ENCODE measurements at regions not wholly inside any gene's neighbourhood (a gene's known extent, or its start where the extent isn't known, plus 50 kb on each side); places are given as distances from the start of the nearest gene placed in this dataset.

DNA sequence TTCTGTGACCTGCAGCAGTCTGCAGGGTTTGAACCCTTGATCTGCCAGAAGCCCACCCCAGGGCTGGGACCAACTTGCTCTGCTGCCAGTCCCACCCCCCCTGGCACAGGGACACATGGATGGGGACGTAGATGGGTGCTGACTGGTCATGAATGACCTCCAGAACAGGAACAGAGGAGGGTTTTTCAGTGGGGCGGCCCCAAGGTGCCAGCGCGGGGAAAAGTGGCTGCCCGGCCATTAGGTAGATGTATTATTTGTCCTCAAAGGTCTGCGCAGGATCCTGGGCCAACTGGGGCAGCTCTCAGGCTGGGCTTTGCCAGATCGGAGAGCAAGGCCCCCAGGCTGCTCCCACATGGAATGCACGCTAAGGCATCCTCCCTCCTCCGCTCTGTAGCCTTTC lies 265.2 kb upstream of the TNRC6C start:
- FAIRE-seq, result no peak

- FAIRE-seq, result no peak
Measured at GRCh38 chr17:77693776-77694175, 264.7 kb upstream of the TNRC6C start.

DNA sequence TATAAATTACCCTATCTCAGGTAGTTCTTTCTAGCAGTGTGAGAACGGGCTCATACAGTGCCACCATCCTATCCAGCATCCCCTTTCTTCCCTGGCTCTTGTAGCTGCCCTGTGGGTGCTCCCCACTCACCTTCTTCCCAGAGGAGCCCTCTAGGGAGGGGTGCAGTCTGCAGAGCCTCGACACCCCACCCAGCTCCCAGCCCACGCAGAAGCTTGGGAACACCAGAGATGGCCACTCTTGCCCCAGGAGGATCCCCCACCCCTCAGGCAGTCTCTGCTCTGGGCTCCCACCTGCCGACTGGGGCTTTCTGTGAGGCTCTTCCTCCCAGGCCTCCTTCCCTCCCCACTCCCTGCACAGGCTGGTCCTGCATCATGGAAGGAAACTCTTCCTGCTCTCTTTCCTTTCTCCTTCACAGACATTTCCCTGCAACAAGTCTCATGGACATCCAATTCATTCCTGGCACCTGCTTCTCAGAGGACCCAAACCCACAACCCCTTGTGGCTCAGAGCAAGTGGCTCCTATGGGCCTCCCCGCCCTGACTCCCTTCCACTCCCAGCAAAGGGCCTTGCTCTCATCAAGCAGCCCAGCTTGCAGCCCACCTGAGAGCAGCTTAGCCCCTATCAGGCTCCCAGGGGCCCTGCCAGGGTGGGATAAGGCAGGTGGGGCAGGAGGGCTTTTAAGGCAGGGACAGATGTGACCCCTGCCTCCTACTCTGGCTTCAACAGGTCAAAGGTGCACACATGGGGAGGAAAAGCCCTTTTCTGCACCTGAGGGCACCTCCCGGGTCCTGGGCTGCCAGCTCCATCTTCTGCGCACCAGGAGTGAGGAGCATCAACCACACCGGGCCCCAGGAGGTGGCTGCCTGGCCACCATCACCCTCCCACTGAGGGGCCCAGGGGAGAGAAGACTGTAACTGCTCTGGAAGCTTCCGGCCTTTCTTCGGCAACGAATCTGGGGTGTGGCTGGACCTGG lies 263.8 kb upstream of the TNRC6C start:
- FAIRE-seq, result no peak

- no peak for FAIRE-seq
Measured at GRCh38 chr17:77695386-77695785, 263.1 kb upstream of the TNRC6C start.

DNA sequence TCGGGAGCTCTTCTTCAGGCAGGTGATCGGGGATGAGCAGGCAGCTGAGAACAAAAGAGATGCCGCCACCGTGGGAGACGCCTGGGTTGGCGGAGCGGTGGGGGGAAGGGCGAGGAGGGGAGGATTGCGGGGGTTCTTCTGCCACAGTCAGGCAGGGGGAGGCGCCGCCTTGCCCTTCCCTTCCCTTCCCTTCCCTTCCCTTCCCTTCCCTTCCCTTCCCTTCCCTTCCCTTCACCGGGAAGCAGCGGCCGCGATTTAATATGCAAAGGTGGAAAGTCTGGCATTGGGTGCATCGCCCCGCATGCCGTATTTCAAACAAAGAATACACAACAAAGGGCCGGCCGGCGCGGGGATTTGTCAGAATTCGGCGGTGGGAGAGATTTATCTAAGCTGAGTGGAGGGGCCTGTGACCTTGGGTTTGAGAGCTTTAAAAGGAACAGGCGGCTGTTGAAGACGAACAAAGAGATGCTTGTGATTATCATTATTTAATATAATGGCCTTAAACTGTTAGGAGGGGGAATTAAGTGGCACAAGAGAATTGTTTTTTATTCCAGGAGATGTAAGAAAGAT lies 262.3 kb upstream of the TNRC6C start:
- FAIRE-seq, result no peak

DNA sequence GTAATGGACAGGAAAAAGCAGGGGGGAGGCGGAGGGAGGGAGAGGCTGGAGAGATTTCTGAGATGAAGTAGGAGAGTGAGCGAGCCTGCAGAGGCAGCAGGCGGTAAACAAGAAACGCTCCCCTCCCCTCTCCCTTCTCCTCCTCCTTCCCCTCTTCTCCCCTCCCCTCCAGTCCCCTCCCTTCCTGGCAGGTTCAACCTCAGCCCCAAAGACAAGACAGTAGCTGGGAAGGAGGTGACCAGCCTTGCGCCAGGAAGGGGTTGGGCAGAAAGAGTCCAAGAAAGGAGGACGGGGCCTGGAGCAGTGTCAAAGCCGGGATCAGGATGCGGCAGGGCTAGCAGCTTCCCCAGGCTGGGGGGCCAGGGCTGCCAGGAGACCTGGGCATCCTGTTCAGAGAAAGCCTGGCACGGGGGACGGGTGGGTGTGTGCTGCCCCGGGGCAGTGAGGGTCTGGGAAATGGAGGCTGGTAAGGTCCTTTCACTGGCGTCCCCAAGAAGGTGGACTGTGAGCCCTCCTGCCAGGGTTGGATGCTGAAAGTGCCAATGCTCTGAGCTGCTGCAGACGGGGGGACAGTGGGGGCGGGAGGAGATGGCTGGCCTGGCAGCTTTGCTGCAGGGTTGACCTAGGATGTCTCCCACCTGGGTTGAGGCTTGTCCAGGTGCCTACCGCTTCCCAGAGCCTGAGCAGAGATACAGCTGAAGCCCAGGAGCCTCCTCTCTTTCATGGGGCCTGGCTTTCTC lies 261.6 kb upstream of the TNRC6C start:
- no peak for FAIRE-seq

GRCh38 chr17:77697480-77698400 lies 260.8 kb upstream of the TNRC6C start:
- FAIRE-seq, result no peak

- FAIRE-seq, result no peak
Measured at GRCh38 chr17:77698903-77699623, 259.4 kb upstream of the TNRC6C start.

DNA sequence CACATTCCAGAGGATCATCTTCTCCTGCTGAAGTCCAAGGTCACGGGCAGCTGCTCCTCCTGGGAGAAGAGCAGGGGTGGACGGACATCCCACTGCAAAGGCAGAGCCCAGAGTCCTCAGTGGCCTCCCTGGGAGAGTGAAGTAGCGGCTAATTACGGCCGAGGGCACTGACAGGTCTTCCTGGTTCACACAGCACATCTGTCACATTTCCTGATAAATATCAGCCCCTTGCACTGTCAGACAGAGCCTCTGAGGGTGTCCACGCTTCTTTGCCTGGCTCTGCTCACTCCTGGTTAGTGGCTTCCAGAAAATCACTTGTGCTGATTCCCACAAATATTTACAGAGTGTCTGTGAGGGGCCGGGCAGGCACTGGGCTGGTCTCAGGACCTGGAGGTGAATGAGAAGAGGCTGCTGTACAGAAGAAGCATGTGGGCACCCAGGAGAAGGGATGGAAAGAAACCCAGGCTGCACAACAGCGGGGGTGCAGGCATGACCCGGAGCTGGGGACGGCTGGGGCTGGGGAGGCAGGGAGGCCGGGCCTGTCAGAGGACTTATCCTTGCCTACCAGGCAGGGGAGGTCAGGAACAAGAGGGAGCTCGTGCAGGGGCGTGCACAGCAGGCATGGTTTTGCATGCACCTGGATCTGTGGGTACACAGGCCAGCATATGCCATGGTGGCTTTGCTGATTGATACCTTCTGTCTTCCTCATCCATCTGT lies 258.2 kb upstream of the TNRC6C start:
- no peak for FAIRE-seq

- FAIRE-seq, result no peak
Measured at GRCh38 chr17:77701996-77702395, 256.5 kb upstream of the TNRC6C start.

GRCh38 chr17:77704048-77704815 lies 254.3 kb upstream of the TNRC6C start:
- no peak for FAIRE-seq

GRCh38 chr17:77706938-77707337 lies 251.6 kb upstream of the TNRC6C start:
- no peak for FAIRE-seq

GRCh38 chr17:77707546-77707945 lies 251.0 kb upstream of the TNRC6C start:
- no peak for FAIRE-seq

DNA sequence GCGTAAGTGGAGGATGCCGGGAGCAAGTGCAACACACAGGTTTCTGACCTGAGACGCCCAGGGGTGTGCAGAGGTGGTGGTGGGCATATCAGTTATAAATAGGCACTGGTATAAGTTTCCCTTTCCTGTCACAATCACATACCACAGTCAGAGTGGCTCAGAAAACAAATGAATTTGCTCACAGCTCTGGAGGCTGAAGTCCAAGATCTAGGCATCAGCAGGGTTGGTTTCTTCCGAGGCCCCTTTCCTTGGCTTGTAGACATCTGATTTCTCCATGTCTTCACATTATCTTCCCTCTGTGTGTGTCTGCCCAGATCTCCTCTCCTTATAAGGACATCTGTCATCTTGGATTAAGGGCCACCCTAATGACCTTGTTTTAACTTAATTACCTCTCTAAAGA lies 250.5 kb upstream of the TNRC6C start:
- no peak for FAIRE-seq

DNA sequence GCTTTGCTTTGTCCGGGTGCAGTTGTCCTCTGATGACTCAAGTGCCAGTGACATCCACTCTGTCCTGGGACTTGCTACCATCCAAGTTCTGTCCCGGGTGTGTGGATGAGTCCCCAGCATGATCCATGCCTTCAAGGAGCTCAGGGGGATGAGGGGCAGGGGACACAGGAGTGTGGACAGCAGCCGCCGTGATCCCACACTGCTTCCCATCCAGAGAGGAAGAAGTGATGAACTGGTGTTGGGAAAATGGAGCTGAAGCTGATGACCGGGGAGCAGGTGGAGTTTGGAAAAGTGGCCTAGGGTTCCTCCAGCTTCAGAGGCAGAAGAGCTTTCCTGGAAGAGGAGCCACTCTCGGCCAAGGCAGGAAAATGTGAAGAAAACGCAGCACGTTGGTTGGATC lies 249.6 kb upstream of the TNRC6C start:
- FAIRE-seq, result no peak

DNA sequence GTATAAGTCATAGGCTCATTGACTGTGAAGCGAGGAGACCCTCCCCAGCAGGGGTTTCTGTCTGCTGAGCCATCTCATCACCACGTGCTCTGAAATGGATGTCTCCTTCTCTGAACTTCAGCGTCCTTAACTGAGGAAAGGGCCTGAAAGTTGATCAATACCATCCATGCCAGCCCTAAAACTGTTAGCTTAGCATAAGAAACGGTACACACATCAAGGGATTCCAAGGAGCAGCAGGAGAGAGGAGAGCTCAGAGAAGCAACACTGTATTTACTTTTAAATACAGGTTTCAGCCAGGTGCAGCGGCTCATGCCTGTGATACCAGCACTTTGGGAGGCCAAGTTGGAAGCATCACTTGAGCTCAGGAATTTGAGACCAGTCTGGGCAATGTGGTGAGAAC lies 248.9 kb upstream of the TNRC6C start:
- FAIRE-seq, result no peak

- FAIRE-seq, result no peak
Measured at GRCh38 chr17:77712578-77712977, 245.9 kb upstream of the TNRC6C start.

- FAIRE-seq, result no peak
Measured at GRCh38 chr17:77716289-77716926, 242.1 kb upstream of the TNRC6C start.

GRCh38 chr17:77717941-77718668 lies 240.4 kb upstream of the TNRC6C start:
- no peak for FAIRE-seq

Measured in endometrium (tissue), 2 donors.